Left lung (tissue), 4 donors: ENCODE measurements at regions not wholly inside any gene's neighbourhood (a gene's known extent, or its start where the extent isn't known, plus 50 kb on each side); places are given as distances from the start of the nearest gene placed in this dataset.

Experiments
- ATAC-seq: fragments of 200-7000 bp; cut with Tn5 transposase; one replicate; pipeline ENCODE4 v1.9.1; 2020; ENCODE audit warnings: moderate library complexity
- DNase-seq, 4 donors: peaks; one replicate each; pipeline ENCODE4 v3.0.0-alpha.2; 2013 to 2020
- H3K27ac ChIP-seq, 2 donors: fragments of 200-600 bp; sonication (generic) in 1 of 2; one replicate each; pipeline versions ENCODE4 v1.5.0 to v1.8.0; 2020 to 2021
- H3K27me3 ChIP-seq, 2 donors: fragments of 200-600 bp; sonication (generic) in 1 of 2; one replicate each; pipeline versions ENCODE4 v1.5.0 to v1.8.0; 2020 to 2021
- H3K36me3 ChIP-seq, 2 donors: fragments of 200-600 bp; sonication (generic) in 1 of 2; one replicate each; pipeline versions ENCODE4 v1.5.0 to v1.8.0; 2020 to 2021
- H3K4me1 ChIP-seq, 2 donors: fragments of 200-600 bp; one replicate each; pipeline ENCODE4 v1.8.0; 2021
- H3K4me3 ChIP-seq, 2 donors: fragments of 200-600 bp; sonication (generic) in 1 of 2; one replicate each; pipeline versions ENCODE4 v1.5.0 to v1.8.0; 2020 to 2021; ENCODE audit warnings: mild to moderate bottlenecking in 1 of 2
- H3K9me3 ChIP-seq, 2 donors: fragments of 200-600 bp; sonication (generic) in 1 of 2; one replicate each; pipeline versions ENCODE4 v1.5.0 to v1.8.0; 2020 to 2021
- intact Hi-C, 2 donors: fragments of 100-400 bp; cut with DNase I; formaldehyde crosslinking; loops; one replicate each; pipeline versions ENCODE4 v1.11.2 to v1.14.2; 2022
- TF ChIP-seq, protein P1 (sequence below), 2 donors: fragments of 200-600 bp; sonication (generic) in 1 of 2; IDR thresholded peaks; one replicate each; pipeline versions ENCODE4 v1.5.0 to v1.8.0; 2021; ENCODE audit warnings: antibody characterized with exemption in 2 of 2
- donor health status: DM: no; HTN: yes; CAD: no.
- donor health status: DM: no; HTN: no; CAD: no.

- ATAC-seq = no peak
- Histone ChIP-seq H3K27me3 (no peaks in the 10 kb centered on the region), H3K27ac (no peak overlapping the region), H3K36me3 (no peaks in the 10 kb centered on the region), H3K4me3 (no peak overlapping the region), H3K9me3 (no peaks in the 10 kb centered on the region), H3K4me1 (no peaks in the 10 kb centered on the region)
- intact Hi-C loops = no loop called here
- DNase-seq = no peak
- TF ChIP-seq, protein P1, sequence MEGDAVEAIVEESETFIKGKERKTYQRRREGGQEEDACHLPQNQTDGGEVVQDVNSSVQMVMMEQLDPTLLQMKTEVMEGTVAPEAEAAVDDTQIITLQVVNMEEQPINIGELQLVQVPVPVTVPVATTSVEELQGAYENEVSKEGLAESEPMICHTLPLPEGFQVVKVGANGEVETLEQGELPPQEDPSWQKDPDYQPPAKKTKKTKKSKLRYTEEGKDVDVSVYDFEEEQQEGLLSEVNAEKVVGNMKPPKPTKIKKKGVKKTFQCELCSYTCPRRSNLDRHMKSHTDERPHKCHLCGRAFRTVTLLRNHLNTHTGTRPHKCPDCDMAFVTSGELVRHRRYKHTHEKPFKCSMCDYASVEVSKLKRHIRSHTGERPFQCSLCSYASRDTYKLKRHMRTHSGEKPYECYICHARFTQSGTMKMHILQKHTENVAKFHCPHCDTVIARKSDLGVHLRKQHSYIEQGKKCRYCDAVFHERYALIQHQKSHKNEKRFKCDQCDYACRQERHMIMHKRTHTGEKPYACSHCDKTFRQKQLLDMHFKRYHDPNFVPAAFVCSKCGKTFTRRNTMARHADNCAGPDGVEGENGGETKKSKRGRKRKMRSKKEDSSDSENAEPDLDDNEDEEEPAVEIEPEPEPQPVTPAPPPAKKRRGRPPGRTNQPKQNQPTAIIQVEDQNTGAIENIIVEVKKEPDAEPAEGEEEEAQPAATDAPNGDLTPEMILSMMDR (IDR thresholded peaks at IDR 0.05) = no peak
Observed at GRCh38 chrX:69079268-69079667, 86.0 kb downstream of the PJA1 start.

GRCh38 chrX:69077895-69078455 lies 87.3 kb downstream of the PJA1 start:
- Histone ChIP-seq H3K27ac (no peak overlapping the region), H3K4me3 (no peak overlapping the region), H3K4me1 (no peaks in the 10 kb centered on the region), H3K9me3 (no peaks in the 10 kb centered on the region), H3K36me3 (no peaks in the 10 kb centered on the region), H3K27me3 (no peaks in the 10 kb centered on the region)
- intact Hi-C loops = no loop called here
- TF ChIP-seq, protein P1 (IDR thresholded peaks at IDR 0.05) = no peak
- no peak for ATAC-seq
- DNase-seq = no peak

DNA sequence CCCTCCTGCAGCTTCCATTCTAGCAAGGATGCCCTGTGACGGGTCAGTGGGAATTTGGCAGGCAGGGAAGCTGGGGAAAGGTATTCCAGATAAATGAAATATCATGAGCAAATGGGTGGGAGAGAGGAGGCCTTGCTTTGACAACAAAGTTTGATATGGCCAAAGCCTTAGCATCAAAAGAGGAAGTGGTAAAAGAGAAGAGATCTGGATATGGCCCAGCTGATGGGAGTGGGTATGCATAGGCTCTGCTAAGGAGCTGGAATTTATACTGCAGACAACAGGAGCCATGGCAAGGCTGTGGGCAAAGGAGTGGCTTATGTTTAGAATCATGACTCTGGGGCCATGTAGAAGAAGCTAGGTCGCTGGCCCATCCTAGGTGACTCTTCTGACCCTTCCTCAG lies 89.2 kb downstream of the PJA1 start:
- Histone ChIP-seq H3K27ac (no peak overlapping the region), H3K4me3 (no peak overlapping the region), H3K27me3 (no peaks in the 10 kb centered on the region), H3K9me3 (no peaks in the 10 kb centered on the region), H3K4me1 (no peaks in the 10 kb centered on the region), H3K36me3 (no peaks in the 10 kb centered on the region)
- intact Hi-C loops = no loop called here
- TF ChIP-seq, protein P1 (IDR thresholded peaks at IDR 0.05) = no peak
- no peak for ATAC-seq
- no peak for DNase-seq

GRCh38 chrX:69074726-69075125 lies 90.5 kb downstream of the PJA1 start:
- DNase-seq (no peak), ATAC-seq (no peak)
- TF ChIP-seq, protein P1 (IDR thresholded peaks at IDR 0.05) = no peak
- no peak overlapping the region for H3K27ac ChIP-seq
- no peaks in the 10 kb centered on the region for H3K27me3 ChIP-seq
- no peaks in the 10 kb centered on the region for H3K4me1 ChIP-seq
- no peak overlapping the region for H3K4me3 ChIP-seq
- no peaks in the 10 kb centered on the region for H3K9me3 ChIP-seq
- intact Hi-C loops = no loop called here
- no peaks in the 10 kb centered on the region for H3K36me3 ChIP-seq

GRCh38 chrX:69073721-69074120 lies 91.5 kb downstream of the PJA1 start:
- Histone ChIP-seq H3K4me1 (no peaks in the 10 kb centered on the region), H3K36me3 (no peaks in the 10 kb centered on the region), H3K9me3 (no peaks in the 10 kb centered on the region), H3K4me3 (no peak overlapping the region), H3K27ac (no peak overlapping the region), H3K27me3 (no peaks in the 10 kb centered on the region)
- TF ChIP-seq, protein P1 (IDR thresholded peaks at IDR 0.05) = no peak
- DNase-seq (no peak), ATAC-seq (no peak)
- intact Hi-C loops = no loop called here
